H9 (cell line): ENCODE measurements at regions not wholly inside any gene's neighbourhood (a gene's known extent, or its start where the extent isn't known, plus 50 kb on each side); places are given as distances from the start of the nearest gene placed in this dataset.

Experiments used
- DNase-seq: peaks from one replicate; pipeline ENCODE4 v3.0.0-alpha.2; 2017
- H2AFZ ChIP-seq: one replicate; pipeline ENCODE4 v1.6.1; 2013; ENCODE audit warnings: mild to moderate bottlenecking, low read length, control low read depth, moderate library complexity
- H2AK5ac ChIP-seq: 2 replicates; pipeline ENCODE4 v1.6.1; 2013; ENCODE audit warnings: low read length, control low read depth, mixed read lengths; ENCODE audit not compliant: insufficient read length
- H2BK120ac ChIP-seq: one replicate; pipeline ENCODE4 v1.6.1; 2013; ENCODE audit warnings: low read depth, mild to moderate bottlenecking, low read length, control low read depth, inconsistent platforms; ENCODE audit not compliant: poor library complexity, severe bottlenecking
- H2BK12ac ChIP-seq: 2 replicates; pipeline ENCODE4 v1.6.1; 2013; ENCODE audit warnings: low read length, control low read depth, mixed read lengths, low read depth; ENCODE audit not compliant: insufficient read length
- H2BK15ac ChIP-seq: 2 replicates; pipeline ENCODE4 v1.6.1; 2013; ENCODE audit warnings: low read depth, low read length, control low read depth
- H2BK20ac ChIP-seq: one replicate; pipeline ENCODE4 v1.6.1; 2013; ENCODE audit warnings: low read depth, mild to moderate bottlenecking, low read length, control low read depth, inconsistent platforms; ENCODE audit not compliant: poor library complexity, severe bottlenecking
- H2BK5ac ChIP-seq: 2 replicates; pipeline ENCODE4 v1.6.1; 2013; ENCODE audit warnings: low read length, control low read depth, mixed read lengths; ENCODE audit not compliant: insufficient read length
- H3K14ac ChIP-seq: 2 replicates; pipeline ENCODE4 v1.6.1; 2013; ENCODE audit warnings: low read length, control low read depth; ENCODE audit not compliant: insufficient read depth
- H3K18ac ChIP-seq: 2 replicates; pipeline ENCODE4 v1.6.1; 2013; ENCODE audit warnings: low read depth, mild to moderate bottlenecking, mixed read lengths, low read length, control low read depth; ENCODE audit not compliant: insufficient read length
- H3K23ac ChIP-seq: 2 replicates; pipeline ENCODE4 v1.6.1; 2013; ENCODE audit warnings: low read length, control low read depth, mixed read lengths, low read depth; ENCODE audit not compliant: insufficient read length
- H3K23me2 ChIP-seq: 2 replicates; pipeline ENCODE4 v1.6.1; 2013; ENCODE audit warnings: low read depth, mild to moderate bottlenecking, mixed read lengths, low read length, control low read depth; ENCODE audit not compliant: insufficient read length, poor library complexity, severe bottlenecking
- H3K27ac ChIP-seq: 2 replicates; pipeline ENCODE4 v1.5.1; 2013; ENCODE audit warnings: low read length, control low read depth, mixed read lengths, low read depth; ENCODE audit not compliant: insufficient read length
- H3K27me3 ChIP-seq: 2 replicates; pipeline ENCODE4 v1.6.1; 2013; ENCODE audit warnings: low read length, control low read depth, inconsistent platforms; ENCODE audit not compliant: insufficient read depth
- H3K4ac ChIP-seq: 2 replicates; pipeline ENCODE4 v1.6.1; 2013; ENCODE audit warnings: low read depth, mild to moderate bottlenecking, control low read depth, inconsistent platforms, low read length, moderate library complexity
- H3K4me1 ChIP-seq: 2 replicates; pipeline ENCODE4 v1.6.1; 2013; ENCODE audit warnings: low read length, control low read depth, inconsistent platforms; ENCODE audit not compliant: insufficient read depth
- H3K4me2 ChIP-seq: 2 replicates; pipeline ENCODE4 v1.6.1; 2013; ENCODE audit warnings: low read length, control low read depth, mixed read lengths; ENCODE audit not compliant: insufficient read length, insufficient read depth
- H3K56ac ChIP-seq: 2 replicates; pipeline ENCODE4 v1.6.1; 2013; ENCODE audit warnings: low read depth, mild to moderate bottlenecking, mixed read lengths, low read length, control low read depth; ENCODE audit not compliant: insufficient read length
- H3K79me1 ChIP-seq: 2 replicates; pipeline ENCODE4 v1.6.1; 2013; ENCODE audit warnings: low read depth, mild to moderate bottlenecking, moderate library complexity, low read length, control low read depth, inconsistent platforms; ENCODE audit not compliant: insufficient read depth, poor library complexity, severe bottlenecking
- H3K79me2 ChIP-seq: 2 replicates; pipeline ENCODE4 v1.6.1; 2013; ENCODE audit warnings: low read length, control low read depth, inconsistent platforms; ENCODE audit not compliant: insufficient read depth
- H3K9ac ChIP-seq: 2 replicates; pipeline ENCODE4 v1.6.1; 2013; ENCODE audit warnings: low read length, control low read depth, mixed read lengths; ENCODE audit not compliant: insufficient read length; ENCODE audit errors: extremely low read depth
- H3K9me3 ChIP-seq: one replicate; pipeline ENCODE4 v1.6.1; 2013; ENCODE audit warnings: low read depth, low read length, inconsistent platforms; ENCODE audit not compliant: control insufficient read depth
- H3T11ph ChIP-seq: one replicate; pipeline ENCODE4 v1.6.1; 2013; ENCODE audit warnings: mild to moderate bottlenecking, low read length, control low read depth, inconsistent platforms
- H4K20me1 ChIP-seq: one replicate; pipeline ENCODE4 v1.6.1; 2013; ENCODE audit not compliant: control insufficient read depth, insufficient read length, insufficient read depth
- H4K5ac ChIP-seq: 2 replicates; pipeline ENCODE4 v1.6.1; 2013; ENCODE audit warnings: low read depth, mild to moderate bottlenecking, mixed read lengths, low read length, control low read depth; ENCODE audit not compliant: insufficient read length
- H4K8ac ChIP-seq: replicated peaks from 2 replicates; pipeline ENCODE4 v1.6.1; 2013; ENCODE audit warnings: low read length, control low read depth, mixed read lengths, low read depth; ENCODE audit not compliant: insufficient read length
- H4K91ac ChIP-seq: 2 replicates; pipeline ENCODE4 v1.6.1; 2013; ENCODE audit warnings: low read depth, mild to moderate bottlenecking, moderate library complexity, mixed read lengths, low read length, control low read depth; ENCODE audit not compliant: insufficient read length
- H3K27ac Mint-ChIP-seq, 3 experiments: 2 replicates in 2 of 3; 3 replicates in 1 of 3; pipeline ENCODE4 v1.8.0; 2020 to 2021; ENCODE audit warnings: mixed read lengths in 3 of 3, mild to moderate bottlenecking in 1 of 3, moderate library complexity in 1 of 3
- H3K27me3 Mint-ChIP-seq: 2 replicates; pipeline ENCODE4 v1.8.0; 2021; ENCODE audit warnings: low read depth, mild to moderate bottlenecking, moderate library complexity, mixed read lengths
- H3K36me3 Mint-ChIP-seq, 3 experiments: 2 replicates in 2 of 3; 3 replicates in 1 of 3; pipeline ENCODE4 v1.8.0; 2020 to 2021; ENCODE audit warnings: low read depth in 3 of 3, mixed read lengths in 3 of 3; ENCODE audit not compliant: insufficient read depth in 1 of 3
- H3K4me1 Mint-ChIP-seq, 2 experiments: 2 replicates each; pipeline ENCODE4 v1.8.0; 2020; ENCODE audit warnings: mixed read lengths in 2 of 2
- H3K4me3 Mint-ChIP-seq, 2 experiments: 2 replicates in 1 of 2; 3 replicates in 1 of 2; pipeline ENCODE4 v1.8.0; 2020 to 2021; ENCODE audit warnings: mild to moderate bottlenecking in 2 of 2, mixed read lengths in 2 of 2, moderate library complexity in 1 of 2
- H3K9me3 Mint-ChIP-seq, 2 experiments: 2 replicates in 1 of 2; 3 replicates in 1 of 2; pipeline ENCODE4 v1.8.0; 2020; ENCODE audit warnings: mild to moderate bottlenecking in 2 of 2, mixed read lengths in 2 of 2, moderate library complexity in 1 of 2
- WGBS: extraction: QIAGEN DNeasy Blood & Tissue Kit; methylation state at CpG from one replicate; pipeline ENCODE4 v1.1.7; 2013; ENCODE audit warnings: missing lambda C conversion rate, low lambda C conversion rate, mixed read lengths; ENCODE audit not compliant: insufficient read length; ENCODE audit errors: extremely low coverage; 5-methylcytosine and 5-hydroxymethylcytosine counted together
- TF ChIP-seq, protein P1 (sequence below): fragments of 200-600 bp; sonication (generic); conservative IDR thresholded peaks from 3 replicates; pipeline ENCODE4 v1.8.0; 2021; ENCODE audit warnings: antibody characterized with exemption, mild to moderate bottlenecking

- no peak overlapping the region for H2BK15ac ChIP-seq
- no peaks in the 10 kb centered on the region for H3K9me3 ChIP-seq
- no peak for DNase-seq
- H3K79me2 ChIP-seq = no peaks in the 10 kb centered on the region
- H2BK12ac ChIP-seq = no peak overlapping the region
- H3T11ph ChIP-seq = no peak overlapping the region
- no peak overlapping the region for H4K5ac ChIP-seq
- H3K56ac ChIP-seq = no peak overlapping the region
- no peak overlapping the region for H2BK5ac ChIP-seq
- H2BK20ac ChIP-seq = no peak overlapping the region
- WGBS = no CpG with 5 or more reads among the region's 3 CpGs
- Mint-ChIP-seq H3K4me1 (no peaks in the 10 kb centered on the region), H3K27ac (no peak overlapping the region), H3K9me3 (peaks cover 0 to 2% of the 10 kb centered on the region in 2 experiments; a peak in 1 of 5 replicates), H3K36me3 (no peaks in the 10 kb centered on the region; a peak in 1 of 7 replicates), H3K4me3 (no peak overlapping the region), H3K27me3 (no peaks in the 10 kb centered on the region)
- no peak overlapping the region for H2AFZ ChIP-seq
- no peak overlapping the region for H3K23ac ChIP-seq
- H3K4ac ChIP-seq = no peak overlapping the region
- TF ChIP-seq, protein P1, sequence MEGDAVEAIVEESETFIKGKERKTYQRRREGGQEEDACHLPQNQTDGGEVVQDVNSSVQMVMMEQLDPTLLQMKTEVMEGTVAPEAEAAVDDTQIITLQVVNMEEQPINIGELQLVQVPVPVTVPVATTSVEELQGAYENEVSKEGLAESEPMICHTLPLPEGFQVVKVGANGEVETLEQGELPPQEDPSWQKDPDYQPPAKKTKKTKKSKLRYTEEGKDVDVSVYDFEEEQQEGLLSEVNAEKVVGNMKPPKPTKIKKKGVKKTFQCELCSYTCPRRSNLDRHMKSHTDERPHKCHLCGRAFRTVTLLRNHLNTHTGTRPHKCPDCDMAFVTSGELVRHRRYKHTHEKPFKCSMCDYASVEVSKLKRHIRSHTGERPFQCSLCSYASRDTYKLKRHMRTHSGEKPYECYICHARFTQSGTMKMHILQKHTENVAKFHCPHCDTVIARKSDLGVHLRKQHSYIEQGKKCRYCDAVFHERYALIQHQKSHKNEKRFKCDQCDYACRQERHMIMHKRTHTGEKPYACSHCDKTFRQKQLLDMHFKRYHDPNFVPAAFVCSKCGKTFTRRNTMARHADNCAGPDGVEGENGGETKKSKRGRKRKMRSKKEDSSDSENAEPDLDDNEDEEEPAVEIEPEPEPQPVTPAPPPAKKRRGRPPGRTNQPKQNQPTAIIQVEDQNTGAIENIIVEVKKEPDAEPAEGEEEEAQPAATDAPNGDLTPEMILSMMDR = no peak
- H2AK5ac ChIP-seq = no peak overlapping the region
- H4K20me1 ChIP-seq = no peaks in the 10 kb centered on the region
- H4K8ac ChIP-seq = no peak overlapping the region
- H3K9ac ChIP-seq = no peak overlapping the region
- no peak overlapping the region for H3K4me2 ChIP-seq
- H3K14ac ChIP-seq = no peak overlapping the region
- H3K27me3 ChIP-seq = no peaks in the 10 kb centered on the region
- H3K18ac ChIP-seq = no peak overlapping the region
- H2BK120ac ChIP-seq = no peak overlapping the region
- no peaks in the 10 kb centered on the region for H3K23me2 ChIP-seq
- H4K91ac ChIP-seq = no peak overlapping the region
- no peaks in the 10 kb centered on the region for H3K4me1 ChIP-seq
- no peak overlapping the region for H3K27ac ChIP-seq
- no peaks in the 10 kb centered on the region for H3K79me1 ChIP-seq
These were observed 125.6 kb upstream of the TSLP start for GRCh38 chr5:110945874-110946436.
